Lower leg skin (tissue), 4 donors: ENCODE measurements at regions not wholly inside any gene's neighbourhood (a gene's known extent, or its start where the extent isn't known, plus 50 kb on each side); places are given as distances from the start of the nearest gene placed in this dataset.

ENCODE experiments used
- DNase-seq, 2 donors: peaks; one replicate each; pipeline ENCODE4 v3.0.0-alpha.2; 2019; ENCODE audit warnings: low spot score in 2 of 2
- H3K4me3 ChIP-seq: fragments of 200-600 bp; sonication (generic); 2 replicates; pipeline ENCODE4 v1.5.1; 2017; ENCODE audit warnings: mild to moderate bottlenecking, low read depth; ENCODE audit not compliant: poor library complexity, severe bottlenecking
- POLR2A ChIP-seq, 2 donors: fragments of 450-650 bp; IDR thresholded peaks; one replicate each; pipeline ENCODE4 v1.6.1; 2016 to 2017; ENCODE audit warnings: antibody characterized with exemption in 2 of 2, mild to moderate bottlenecking in 1 of 2, moderate library complexity in 1 of 2
- WGBS, 2 donors: methylation state at CpG; one replicate each; pipeline ENCODE4 v1.1.5; 2018; 5-methylcytosine and 5-hydroxymethylcytosine counted together
- intact Hi-C: fragments of 100-400 bp; cut with DNase I; formaldehyde crosslinking; loops from one replicate; pipeline ENCODE4 v1.15.0; 2023; ENCODE audit warnings: low total_unique reads
- TF ChIP-seq, protein P1 (sequence below), 3 donors: fragments of 450-650 bp; IDR thresholded peaks; one replicate each; pipeline ENCODE4 v1.5.1; 2016; ENCODE audit warnings: antibody characterized with exemption in 3 of 3, mild to moderate bottlenecking in 3 of 3, moderate library complexity in 2 of 3

DNA sequence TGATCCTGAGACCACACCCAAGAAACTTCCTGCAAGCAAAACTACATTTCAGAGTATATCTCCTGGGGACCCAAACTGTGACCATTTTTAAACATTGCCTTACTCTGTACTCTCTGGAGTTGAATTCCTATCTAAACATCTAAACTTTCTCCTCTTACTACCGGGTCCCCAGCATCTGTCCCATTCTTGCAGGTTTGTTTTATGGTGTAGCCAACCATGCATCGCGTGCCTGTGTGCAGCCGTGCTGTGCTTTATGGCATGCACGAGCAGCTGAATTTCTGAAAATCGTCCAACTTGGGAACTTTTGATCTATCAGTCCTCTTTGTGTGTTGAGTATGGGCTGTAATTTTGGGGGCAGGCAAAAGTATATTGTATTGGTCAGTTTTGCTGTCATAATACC, 423.8 kb upstream of the DPP6 start:
- WGBS, 2 donors: 66 to 68% methylated on average over 6 of the region's 6 CpGs
- intact Hi-C loops: no loop called here
- no peak for DNase-seq
- no peak for TF ChIP-seq POLR2A (IDR thresholded peaks at IDR 0.05)
- TF ChIP-seq, protein P1, sequence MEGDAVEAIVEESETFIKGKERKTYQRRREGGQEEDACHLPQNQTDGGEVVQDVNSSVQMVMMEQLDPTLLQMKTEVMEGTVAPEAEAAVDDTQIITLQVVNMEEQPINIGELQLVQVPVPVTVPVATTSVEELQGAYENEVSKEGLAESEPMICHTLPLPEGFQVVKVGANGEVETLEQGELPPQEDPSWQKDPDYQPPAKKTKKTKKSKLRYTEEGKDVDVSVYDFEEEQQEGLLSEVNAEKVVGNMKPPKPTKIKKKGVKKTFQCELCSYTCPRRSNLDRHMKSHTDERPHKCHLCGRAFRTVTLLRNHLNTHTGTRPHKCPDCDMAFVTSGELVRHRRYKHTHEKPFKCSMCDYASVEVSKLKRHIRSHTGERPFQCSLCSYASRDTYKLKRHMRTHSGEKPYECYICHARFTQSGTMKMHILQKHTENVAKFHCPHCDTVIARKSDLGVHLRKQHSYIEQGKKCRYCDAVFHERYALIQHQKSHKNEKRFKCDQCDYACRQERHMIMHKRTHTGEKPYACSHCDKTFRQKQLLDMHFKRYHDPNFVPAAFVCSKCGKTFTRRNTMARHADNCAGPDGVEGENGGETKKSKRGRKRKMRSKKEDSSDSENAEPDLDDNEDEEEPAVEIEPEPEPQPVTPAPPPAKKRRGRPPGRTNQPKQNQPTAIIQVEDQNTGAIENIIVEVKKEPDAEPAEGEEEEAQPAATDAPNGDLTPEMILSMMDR (IDR thresholded peaks at IDR 0.05): no peak
- no peak overlapping the region for H3K4me3 ChIP-seq

DNA sequence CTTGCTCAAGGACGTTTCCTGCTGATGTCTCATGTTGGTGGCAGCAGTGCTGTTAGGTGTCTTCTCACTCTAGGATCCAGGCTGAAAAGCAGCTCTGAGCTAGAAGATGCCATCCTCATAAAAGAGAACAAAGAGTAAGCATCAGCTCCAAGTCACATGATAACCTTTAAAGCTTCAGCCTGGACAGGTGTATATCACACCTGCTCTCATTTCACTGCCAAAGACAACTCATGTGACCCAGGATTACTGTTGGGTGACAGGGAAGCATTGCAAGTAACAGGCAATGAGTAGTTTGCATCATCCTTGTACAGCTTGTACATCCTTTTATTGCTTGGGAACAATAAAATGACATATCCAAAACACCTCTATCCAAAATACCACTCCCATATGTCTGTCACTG, 423.4 kb upstream of the DPP6 start:
- no peak for DNase-seq
- no peak for TF ChIP-seq POLR2A (IDR thresholded peaks at IDR 0.05)
- TF ChIP-seq, protein P1 (IDR thresholded peaks at IDR 0.05): no peak
- H3K4me3 ChIP-seq: no peak overlapping the region
- 43 to 60% methylated on average over 1 of the region's 1 CpG for WGBS, 2 donors
- intact Hi-C loops: no loop called here

DNA sequence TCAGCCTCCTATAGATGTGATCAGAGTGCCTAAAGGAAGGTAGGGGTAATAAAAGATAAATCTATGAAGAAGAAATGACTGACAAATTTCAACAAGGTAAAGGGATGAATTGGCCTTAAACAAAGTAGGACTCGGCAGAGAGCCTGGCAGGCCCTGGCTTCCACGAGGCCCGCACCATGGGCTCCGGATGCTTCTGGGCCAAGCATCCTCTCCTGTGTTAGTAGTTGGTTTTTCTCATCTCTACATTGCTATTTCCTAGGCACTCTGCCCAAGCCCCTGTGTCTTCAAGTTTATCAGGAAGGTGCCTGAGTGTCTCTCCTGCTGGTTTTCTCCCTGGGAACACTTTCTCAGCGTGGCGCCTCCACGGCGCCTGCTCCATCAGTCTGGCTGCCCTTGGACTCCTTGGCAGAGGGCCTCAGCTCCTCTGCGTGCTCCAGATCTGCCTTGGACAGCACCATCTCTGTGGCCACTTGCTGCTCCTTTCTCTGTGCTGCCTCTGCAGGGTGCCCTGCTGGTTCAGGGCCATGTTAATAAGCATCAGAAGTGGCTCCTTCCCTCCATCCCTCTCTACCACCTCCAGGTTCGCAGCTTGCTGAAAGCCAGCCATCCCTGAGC, 413.3 kb upstream of the DPP6 start:
- WGBS, 2 donors: 93 to 96% methylated on average over 10 of the region's 10 CpGs
- DNase-seq: no peak
- H3K4me3 ChIP-seq: no peak overlapping the region
- intact Hi-C loops: no loop called here
- TF ChIP-seq, protein P1 (IDR thresholded peaks at IDR 0.05): no peak
- TF ChIP-seq POLR2A (IDR thresholded peaks at IDR 0.05): no peak

- 83 to 88% methylated on average over 2 of the region's 2 CpGs for WGBS, 2 donors
- no peak for TF ChIP-seq POLR2A (IDR thresholded peaks at IDR 0.05)
- TF ChIP-seq, protein P1 (IDR thresholded peaks at IDR 0.05): no peak
- intact Hi-C loops: no loop called here
- DNase-seq: no peak
- no peak overlapping the region for H3K4me3 ChIP-seq
These were observed 411.6 kb upstream of the DPP6 start for GRCh38 chr7:153640586-153640985.

- intact Hi-C loops: no loop called here
- WGBS, 2 donors: 59 to 64% methylated on average over 4 of the region's 4 CpGs
- TF ChIP-seq, protein P1 (IDR thresholded peaks at IDR 0.05): no peak
- TF ChIP-seq POLR2A (IDR thresholded peaks at IDR 0.05): no peak
- DNase-seq: no peak
- H3K4me3 ChIP-seq: no peak overlapping the region
These were observed 411.0 kb upstream of the DPP6 start for GRCh38 chr7:153641199-153641598.

DNA sequence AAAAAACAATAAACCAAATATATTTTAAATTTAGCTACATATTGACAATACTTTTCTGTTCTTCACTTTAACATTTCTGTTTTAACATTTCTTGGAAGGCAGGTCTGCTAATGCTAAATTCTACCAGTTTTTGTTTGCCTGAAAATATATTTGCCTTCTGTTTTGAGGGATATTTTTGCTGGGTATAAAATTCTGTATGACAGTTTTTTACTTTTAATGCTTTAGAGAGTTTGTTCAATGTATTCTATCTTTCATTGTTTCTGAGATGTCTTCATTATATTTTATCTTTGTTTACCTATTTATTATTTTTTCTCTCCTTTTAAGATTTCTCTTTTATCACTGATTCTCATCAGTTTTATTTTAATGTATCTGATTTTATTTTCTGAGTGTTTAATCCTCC, 409.2 kb upstream of the DPP6 start:
- no peak for DNase-seq
- intact Hi-C loops: no loop called here
- TF ChIP-seq, protein P1 (IDR thresholded peaks at IDR 0.05): no peak
- H3K4me3 ChIP-seq: no peak overlapping the region
